Nephron (organoid): ENCODE measurements at regions not wholly inside any gene's neighbourhood (a gene's known extent, or its start where the extent isn't known, plus 50 kb on each side); places are given as distances from the start of the nearest gene placed in this dataset.

Experiments used
- H3K27ac Mint-ChIP-seq, 3 experiments: 2 replicates each; pipeline ENCODE4 v1.8.0; 2020; ENCODE audit warnings: mixed read lengths in 3 of 3, mild to moderate bottlenecking in 2 of 3, moderate library complexity in 1 of 3
- H3K27me3 Mint-ChIP-seq: 2 replicates; pipeline ENCODE4 v1.8.0; 2021; ENCODE audit warnings: low read depth, mild to moderate bottlenecking, moderate library complexity, mixed read lengths
- H3K36me3 Mint-ChIP-seq: 2 replicates; pipeline ENCODE4 v1.8.0; 2020; ENCODE audit warnings: low read depth, mixed read lengths
- H3K4me1 Mint-ChIP-seq: 2 replicates; pipeline ENCODE4 v1.8.0; 2020; ENCODE audit warnings: mixed read lengths
- H3K4me3 Mint-ChIP-seq, 3 experiments: 2 replicates each; pipeline ENCODE4 v1.8.0; 2020; ENCODE audit warnings: mild to moderate bottlenecking in 3 of 3, mixed read lengths in 3 of 3, moderate library complexity in 2 of 3
- H3K9me3 Mint-ChIP-seq: 2 replicates; pipeline ENCODE4 v1.8.0; 2020; ENCODE audit warnings: mixed read lengths
- CTCF ChIP-seq, 3 experiments: fragments of 200-600 bp; sonication (generic); IDR thresholded peaks; one replicate each; pipeline ENCODE4 v1.5.0; 2021; ENCODE audit warnings: antibody characterized with exemption in 3 of 3; ENCODE audit not compliant: unreplicated experiment in 3 of 3

- no peak for TF ChIP-seq CTCF (IDR thresholded peaks at IDR 0.05; ENCODE audit: unreplicated experiment in 3 of 3)
- no peak overlapping the region for H3K27ac Mint-ChIP-seq
- H3K4me3 Mint-ChIP-seq: no peak overlapping the region
- peaks cover 35% of the 10 kb centered on the region for H3K27me3 Mint-ChIP-seq
- H3K36me3 Mint-ChIP-seq: no peaks in the 10 kb centered on the region
- H3K4me1 Mint-ChIP-seq: no peaks in the 10 kb centered on the region
- no peaks in the 10 kb centered on the region for H3K9me3 Mint-ChIP-seq
These were observed 94.8 kb downstream of the TEX29 start for GRCh38 chr13:111415246-111415645.

- Mint-ChIP-seq H3K4me3 (no peak overlapping the region), H3K27ac (no peak overlapping the region), H3K4me1 (no peaks in the 10 kb centered on the region), H3K9me3 (no peaks in the 10 kb centered on the region), H3K36me3 (no peaks in the 10 kb centered on the region), H3K27me3 (peaks cover 33% of the 10 kb centered on the region)
- no peak for TF ChIP-seq CTCF (IDR thresholded peaks at IDR 0.05; ENCODE audit: unreplicated experiment in 3 of 3)
These were observed 95.3 kb downstream of the TEX29 start for GRCh38 chr13:111415765-111416164.

GRCh38 chr13:111418101-111418500 is 97.7 kb downstream of the TEX29 start:
- no peak overlapping the region for H3K27ac Mint-ChIP-seq
- no peak overlapping the region for H3K4me3 Mint-ChIP-seq
- no peak for TF ChIP-seq CTCF (IDR thresholded peaks at IDR 0.05; ENCODE audit: unreplicated experiment in 3 of 3)
- H3K9me3 Mint-ChIP-seq: no peaks in the 10 kb centered on the region
- H3K27me3 Mint-ChIP-seq: peaks cover 19% of the 10 kb centered on the region
- H3K36me3 Mint-ChIP-seq: no peaks in the 10 kb centered on the region
- no peaks in the 10 kb centered on the region for H3K4me1 Mint-ChIP-seq

GRCh38 chr13:111420113-111420876 is 99.9 kb downstream of the TEX29 start:
- Mint-ChIP-seq H3K36me3 (no peaks in the 10 kb centered on the region), H3K9me3 (no peaks in the 10 kb centered on the region), H3K27ac (no peak overlapping the region), H3K4me3 (no peak overlapping the region), H3K27me3 (peaks cover 9% of the 10 kb centered on the region), H3K4me1 (no peaks in the 10 kb centered on the region)
- no peak for TF ChIP-seq CTCF (IDR thresholded peaks at IDR 0.05; ENCODE audit: unreplicated experiment in 3 of 3)

- H3K27me3 Mint-ChIP-seq: peaks cover 9% of the 10 kb centered on the region
- H3K36me3 Mint-ChIP-seq: no peaks in the 10 kb centered on the region
- no peak overlapping the region for H3K27ac Mint-ChIP-seq
- no peak for TF ChIP-seq CTCF (IDR thresholded peaks at IDR 0.05; ENCODE audit: unreplicated experiment in 3 of 3)
- no peaks in the 10 kb centered on the region for H3K4me1 Mint-ChIP-seq
- H3K4me3 Mint-ChIP-seq: no peak overlapping the region
- no peaks in the 10 kb centered on the region for H3K9me3 Mint-ChIP-seq
These were observed 100.8 kb downstream of the TEX29 start for GRCh38 chr13:111421216-111421615.

- Mint-ChIP-seq H3K4me1 (no peaks in the 10 kb centered on the region), H3K27me3 (peaks cover 9% of the 10 kb centered on the region), H3K9me3 (no peaks in the 10 kb centered on the region), H3K27ac (no peak overlapping the region), H3K36me3 (no peaks in the 10 kb centered on the region), H3K4me3 (no peak overlapping the region)
- no peak for TF ChIP-seq CTCF (IDR thresholded peaks at IDR 0.05; ENCODE audit: unreplicated experiment in 3 of 3)
These were observed 101.9 kb downstream of the TEX29 start for GRCh38 chr13:111422348-111422747.
